ENCODE measurements at regions not wholly inside any gene's neighbourhood (a gene's known extent, or its start where the extent isn't known, plus 50 kb on each side); places are given as distances from the start of the nearest gene placed in this dataset.

- H3K27ac ChIP-seq, result no peak overlapping the region
- TF ChIP-seq CTCF (IDR thresholded peaks at IDR 0.05) (no peak), ZFX (IDR thresholded peaks at IDR 0.05; ENCODE audit: borderline replicate concordance) (no peak)
These were observed 313.3 kb downstream of the PIK3R1 start for GRCh38 chr5:68528821-68529273.

- no peak overlapping the region for H3K27ac ChIP-seq
- TF ChIP-seq ZFX (IDR thresholded peaks at IDR 0.05; ENCODE audit: borderline replicate concordance) (no peak), CTCF (IDR thresholded peaks at IDR 0.05) (no peak)
These were observed 314.0 kb downstream of the PIK3R1 start for GRCh38 chr5:68529581-68529980.

GRCh38 chr5:68531970-68532369 lies 316.4 kb downstream of the PIK3R1 start:
- no peak for TF ChIP-seq ZFX (IDR thresholded peaks at IDR 0.05; ENCODE audit: borderline replicate concordance)
- no peak for TF ChIP-seq CTCF (IDR thresholded peaks at IDR 0.05)
- H3K27ac ChIP-seq, result no peak overlapping the region

GRCh38 chr5:68533051-68533450 lies 317.5 kb downstream of the PIK3R1 start:
- no peak for TF ChIP-seq CTCF (IDR thresholded peaks at IDR 0.05)
- no peak for TF ChIP-seq ZFX (IDR thresholded peaks at IDR 0.05; ENCODE audit: borderline replicate concordance)
- no peak overlapping the region for H3K27ac ChIP-seq

- H3K27ac ChIP-seq, result no peak overlapping the region
- no peak for TF ChIP-seq ZFX (IDR thresholded peaks at IDR 0.05; ENCODE audit: borderline replicate concordance)
- no peak for TF ChIP-seq CTCF (IDR thresholded peaks at IDR 0.05)
These were observed 318.1 kb downstream of the PIK3R1 start for GRCh38 chr5:68533571-68534084.

GRCh38 chr5:68534131-68534940 lies 318.8 kb downstream of the PIK3R1 start:
- no peak overlapping the region for H3K27ac ChIP-seq
- no peak for TF ChIP-seq CTCF (IDR thresholded peaks at IDR 0.05)
- no peak for TF ChIP-seq ZFX (IDR thresholded peaks at IDR 0.05; ENCODE audit: borderline replicate concordance)

- TF ChIP-seq ZFX (IDR thresholded peaks at IDR 0.05; ENCODE audit: borderline replicate concordance) (no peak), CTCF (IDR thresholded peaks at IDR 0.05) (no peak)
- H3K27ac ChIP-seq, result no peak overlapping the region
These were observed 319.5 kb downstream of the PIK3R1 start for GRCh38 chr5:68534956-68535520.
